NCI-H1092 (cell line): ENCODE measurements at regions not wholly inside any gene's neighbourhood (a gene's known extent, or its start where the extent isn't known, plus 50 kb on each side); places are given as distances from the start of the nearest gene placed in this dataset.
"Not testable (repeated sequence)": the region's sequence is repeated elsewhere in the genome, so short reads cannot be mapped to it uniquely, and the experiment has no call there.

Source experiments
- DNase-seq: peaks from one replicate; lab custom pipeline; 2025; lab: John Stamatoyannopoulos, UW

- DNase-seq, result not testable (repeated sequence)
These were observed 54.9 kb upstream of the NBPF12 start for GRCh38 chr1:146883190-146883589.

GRCh38 chr1:146881096-146881495 is 57.0 kb upstream of the NBPF12 start:
- DNase-seq, result not testable (repeated sequence)

GRCh38 chr1:146863799-146864319 is 74.3 kb upstream of the NBPF12 start:
- not testable (repeated sequence) for DNase-seq

- DNase-seq, result not testable (repeated sequence)
These were observed 85.0 kb upstream of the NBPF12 start for GRCh38 chr1:146853147-146853546.

GRCh38 chr1:146850352-146850889 is 87.7 kb upstream of the NBPF12 start:
- DNase-seq, result not testable (repeated sequence)

GRCh38 chr1:146838725-146839124 is 99.4 kb upstream of the NBPF12 start:
- not testable (repeated sequence) for DNase-seq

GRCh38 chr1:146826957-146827356 is 111.2 kb upstream of the NBPF12 start:
- DNase-seq, result not testable (repeated sequence)

GRCh38 chr1:146794236-146794635 is 143.9 kb upstream of the NBPF12 start:
- DNase-seq, result not testable (repeated sequence)

GRCh38 chr1:146792725-146793124 is 145.4 kb upstream of the NBPF12 start:
- DNase-seq, result peak; percentile 49

GRCh38 chr1:146784212-146784940 is 153.7 kb upstream of the NBPF12 start:
- not testable (repeated sequence) for DNase-seq

- not testable (repeated sequence) for DNase-seq
These were observed 156.9 kb upstream of the NBPF12 start for GRCh38 chr1:146781235-146781634.

GRCh38 chr1:146777826-146778602 is 160.1 kb upstream of the NBPF12 start:
- not testable (repeated sequence) for DNase-seq

GRCh38 chr1:146774988-146775387 is 163.1 kb upstream of the NBPF12 start:
- not testable (repeated sequence) for DNase-seq

- DNase-seq, result not testable (repeated sequence)
These were observed 163.9 kb upstream of the NBPF12 start for GRCh38 chr1:146774271-146774670.

- not testable (repeated sequence) for DNase-seq
These were observed 166.7 kb upstream of the NBPF12 start for GRCh38 chr1:146771409-146771808.

GRCh38 chr1:146770998-146771397 is 167.1 kb upstream of the NBPF12 start:
- DNase-seq, result not testable (repeated sequence)

- DNase-seq, result not testable (repeated sequence)
These were observed 174.9 kb upstream of the NBPF12 start for GRCh38 chr1:146763234-146763633.

GRCh38 chr1:146756858-146757257 is 181.3 kb upstream of the NBPF12 start:
- peak; percentile 48 for DNase-seq

GRCh38 chr1:146748686-146749085 is 189.4 kb upstream of the NBPF12 start:
- not testable (repeated sequence) for DNase-seq

- peak; percentile 47 for DNase-seq
These were observed 206.0 kb upstream of the NBPF12 start for GRCh38 chr1:146731981-146732680.

- not testable (repeated sequence) for DNase-seq
These were observed 208.3 kb upstream of the NBPF12 start for GRCh38 chr1:146729642-146730344.
